OCI-M1 (cell line): ENCODE measurements at regions not wholly inside any gene's neighbourhood (a gene's known extent, or its start where the extent isn't known, plus 50 kb on each side); places are given as distances from the start of the nearest gene placed in this dataset.
"Not testable (repeated sequence)": the region's sequence is repeated elsewhere in the genome, so short reads cannot be mapped to it uniquely, and the experiment has no call there.

Experiments used
- DNase-seq: peaks from one replicate; lab custom pipeline; 2025; lab: John Stamatoyannopoulos, UW

DNA sequence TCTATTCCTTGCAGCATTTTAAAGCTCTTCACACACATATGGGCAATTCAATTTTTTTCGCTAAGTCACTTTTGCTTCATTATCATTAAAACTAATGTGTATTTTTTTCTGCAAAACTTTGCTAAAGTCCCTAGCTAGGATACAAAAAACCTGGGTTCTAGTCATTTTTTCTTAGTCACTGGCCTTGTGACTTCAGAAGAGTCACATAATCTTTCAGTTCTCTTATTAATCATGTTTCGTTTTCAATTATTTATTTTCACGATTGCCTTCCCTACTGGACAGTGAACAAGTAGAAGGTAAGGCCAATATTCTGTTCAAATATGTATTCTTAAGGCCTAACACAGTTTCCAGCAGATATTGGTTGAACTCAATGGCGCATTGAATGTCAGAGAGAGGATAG is 60.9 kb upstream of the CYRIA start:
- DNase-seq: no peak

DNA sequence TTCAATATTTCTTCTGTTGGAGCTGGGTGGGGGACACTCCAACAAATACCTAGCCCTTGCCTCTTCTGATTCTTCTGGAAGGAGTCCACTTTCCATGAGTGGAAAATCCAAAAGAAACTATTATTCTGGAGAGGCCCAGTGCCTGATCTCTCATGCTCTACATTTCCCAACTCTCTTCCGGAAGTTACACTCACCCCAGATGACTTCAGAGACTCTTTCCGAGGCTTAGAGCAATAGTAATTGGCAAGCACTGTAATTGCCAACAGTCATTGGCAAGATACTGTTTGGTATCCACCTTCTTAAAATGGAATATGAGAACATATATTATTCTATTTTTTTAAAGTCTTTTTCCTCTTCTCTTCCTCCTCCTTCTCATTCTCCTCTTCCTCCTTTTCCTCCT is 60.5 kb upstream of the CYRIA start:
- no peak for DNase-seq

DNA sequence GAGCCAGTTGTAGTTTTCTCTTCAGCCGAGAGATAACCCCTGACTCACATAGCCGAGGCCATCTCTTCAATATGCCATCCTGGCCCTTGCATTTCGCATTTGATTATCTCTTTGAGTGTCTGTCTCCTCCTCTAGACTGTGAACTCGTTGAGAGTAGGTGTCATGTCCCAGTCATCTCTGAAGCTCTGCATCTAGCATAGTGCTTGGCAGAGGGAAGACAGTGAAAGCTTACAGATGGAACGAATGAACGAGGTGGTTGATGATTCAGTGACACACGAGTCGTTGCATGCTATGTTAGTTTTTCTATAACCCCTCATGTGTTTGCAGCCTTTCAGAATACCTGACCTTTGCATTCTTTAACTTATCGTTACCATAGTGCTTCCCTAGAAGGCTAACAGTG is 59.9 kb upstream of the CYRIA start:
- no peak for DNase-seq

DNA sequence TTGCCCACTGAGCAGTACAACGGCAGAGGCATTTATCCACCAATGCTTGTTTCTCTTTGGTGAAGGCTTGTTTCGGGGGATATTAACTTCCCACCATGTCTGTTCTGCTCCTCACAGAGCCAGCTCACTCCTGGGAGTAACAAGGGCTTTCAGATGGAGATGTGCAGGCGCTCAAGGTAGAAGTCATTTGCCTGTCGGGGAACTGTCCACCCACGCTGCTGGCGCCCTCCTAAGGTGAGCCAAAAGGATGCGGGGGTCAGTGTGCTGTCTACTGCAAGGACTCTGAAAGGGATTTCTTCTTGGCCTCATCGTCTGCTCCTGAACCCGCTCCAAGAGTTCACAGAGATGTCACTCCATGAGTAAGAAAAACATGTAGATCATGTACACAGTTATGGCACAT is 57.0 kb upstream of the CYRIA start:
- DNase-seq: peak; percentile 4

DNA sequence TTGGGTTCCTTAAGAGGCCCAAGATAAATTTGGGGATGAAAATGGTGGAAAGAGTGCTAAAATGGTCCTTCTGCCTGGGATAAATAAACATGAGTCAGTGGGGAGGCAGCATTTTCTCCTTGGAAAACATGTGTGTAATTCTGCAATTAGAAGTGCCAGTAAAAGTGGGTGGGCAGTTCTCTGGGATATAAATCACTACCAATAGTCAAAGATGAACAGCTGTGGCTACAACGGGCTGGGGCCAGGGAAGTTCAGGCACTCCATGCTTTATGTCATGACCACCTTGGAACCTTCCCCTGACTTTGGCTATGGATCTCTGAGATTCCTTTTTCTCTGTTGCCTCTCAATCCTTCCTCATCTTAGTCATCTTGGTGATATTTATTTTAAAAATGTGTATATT is 56.5 kb upstream of the CYRIA start:
- DNase-seq: no peak

DNA sequence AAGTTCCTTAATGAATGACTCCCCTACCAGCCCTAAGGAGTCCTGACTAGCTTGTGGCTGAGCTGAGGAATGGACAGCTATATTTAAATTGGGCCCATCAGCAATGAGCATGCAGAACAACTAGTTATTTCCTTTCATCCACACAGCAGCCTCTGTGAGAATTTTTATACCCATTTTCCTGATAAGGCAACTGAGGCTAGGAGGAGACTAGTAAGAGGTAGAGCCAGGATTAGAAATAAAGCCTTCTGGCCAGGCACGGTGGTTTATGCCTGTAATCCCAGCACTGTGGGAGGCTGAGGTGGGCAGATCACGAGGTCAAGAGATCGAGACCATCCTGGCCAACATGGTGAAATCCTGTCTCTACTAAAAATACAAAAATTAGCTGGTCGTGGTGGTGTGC is 55.9 kb upstream of the CYRIA start:
- DNase-seq: not testable (repeated sequence)

DNA sequence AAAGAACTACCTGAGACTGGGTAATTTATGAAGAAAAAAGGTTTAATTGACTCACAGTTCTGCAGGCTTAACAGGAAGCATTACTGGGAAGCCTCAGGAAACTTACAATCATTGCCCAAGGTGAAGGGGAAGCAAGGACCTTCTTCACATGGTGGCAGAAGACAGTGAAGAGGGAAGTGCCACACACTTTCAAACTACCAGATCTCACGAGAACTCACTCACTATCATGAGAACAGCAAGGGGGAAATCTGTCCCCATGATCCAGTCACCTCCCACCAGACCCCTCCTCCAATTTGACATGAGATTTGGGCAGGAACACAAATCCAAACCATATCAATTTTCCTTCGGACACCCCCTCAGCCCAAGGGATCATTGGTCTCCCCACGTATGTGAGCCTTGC is 55.1 kb upstream of the CYRIA start:
- DNase-seq: peak; percentile 19

DNA sequence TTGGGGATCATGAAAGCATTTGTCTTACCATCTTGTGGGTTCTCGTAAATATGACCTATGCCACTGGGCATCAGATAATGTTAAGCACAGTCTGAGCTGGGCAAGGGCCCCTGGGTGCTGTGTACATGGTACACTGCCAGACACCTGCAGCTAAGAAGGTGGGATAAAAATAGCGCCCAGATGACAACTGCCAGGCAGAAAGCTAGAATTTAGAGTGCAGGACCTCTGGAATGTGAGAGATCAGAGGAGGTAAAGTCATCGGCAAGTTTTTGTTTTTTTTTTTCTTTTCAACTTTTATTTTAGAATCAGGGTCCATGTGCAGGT is 53.8 kb upstream of the CYRIA start:
- DNase-seq: no peak

DNA sequence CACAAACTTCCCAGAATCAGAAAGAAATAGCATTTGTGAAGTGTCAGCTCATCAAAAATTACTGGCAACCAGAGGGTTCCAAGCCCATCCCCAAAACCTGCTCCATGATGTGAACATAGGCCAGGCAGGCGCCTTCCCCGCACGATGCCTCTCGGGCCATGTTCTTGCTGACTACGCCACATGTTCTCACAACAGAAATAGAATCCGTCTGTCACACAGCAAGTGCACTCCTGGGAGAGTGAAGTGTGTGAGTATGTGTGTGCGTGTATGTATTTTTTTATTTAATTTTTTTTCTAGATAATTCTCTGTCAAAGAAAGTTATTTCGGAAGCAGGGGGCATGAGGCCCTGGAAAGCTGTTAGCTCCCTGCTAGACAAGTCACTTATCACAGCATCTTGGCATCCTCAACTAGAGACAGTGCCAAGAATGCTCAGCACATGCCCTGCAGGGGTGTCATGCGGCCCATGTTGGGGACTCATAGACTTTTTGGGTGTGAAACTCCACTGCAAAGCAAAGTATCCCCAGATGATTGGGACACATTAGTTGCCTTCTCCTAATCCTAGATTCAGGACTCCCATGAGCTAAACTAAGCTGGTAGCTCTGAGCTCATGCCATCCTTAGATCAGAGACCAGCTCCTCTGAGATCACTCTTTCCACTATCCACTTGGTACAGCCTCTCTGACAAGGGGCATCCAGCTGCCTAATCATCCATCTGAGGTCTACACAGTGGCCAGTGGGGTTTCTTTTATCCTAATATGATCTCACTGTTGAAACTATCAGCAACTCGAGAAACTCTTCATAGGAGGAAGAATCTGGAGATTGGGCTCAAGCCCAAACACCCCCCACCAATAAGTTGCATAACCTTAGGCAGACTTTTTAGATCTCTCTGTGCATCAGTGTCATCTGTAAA is 53.2 kb upstream of the CYRIA start:
- no peak for DNase-seq

DNA sequence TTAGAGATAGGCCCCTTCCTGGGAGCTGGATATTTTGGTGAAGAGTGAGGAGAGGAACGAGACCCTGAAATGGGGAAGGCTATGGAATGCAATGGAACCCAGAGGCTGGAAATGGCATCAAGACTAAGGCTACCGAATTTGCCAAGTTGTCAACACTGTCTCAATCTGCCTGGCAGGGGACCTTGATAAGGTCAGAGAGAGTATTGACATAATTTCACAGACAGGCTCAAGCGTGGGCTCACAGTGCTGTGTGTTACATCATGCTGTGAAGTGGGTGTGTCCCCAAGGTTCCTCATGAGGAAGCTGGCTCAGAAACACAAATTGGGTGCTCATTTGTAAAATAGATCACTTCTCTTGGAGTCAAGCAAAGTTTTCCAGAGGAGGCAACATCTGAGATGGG is 51.8 kb upstream of the CYRIA start:
- peak; percentile 77 for DNase-seq

DNA sequence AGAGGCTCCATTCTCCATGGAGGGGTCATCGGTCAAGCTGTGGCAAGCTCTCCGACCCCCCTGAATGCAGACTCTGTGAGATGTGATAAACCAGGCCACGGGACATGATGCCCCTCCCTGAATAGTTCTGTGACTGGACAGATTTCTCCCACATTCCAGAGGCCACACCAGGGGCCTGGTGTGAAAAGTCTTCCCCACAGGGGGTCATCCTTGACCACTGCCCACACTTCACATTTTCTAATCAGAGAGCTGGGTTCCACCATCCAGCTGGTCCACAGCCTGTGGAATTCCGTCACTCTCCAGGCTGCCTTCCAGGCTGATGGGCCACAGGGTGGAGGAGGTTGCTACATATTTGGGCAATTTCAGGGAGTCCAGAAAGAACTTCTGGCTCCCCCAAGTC is 51.3 kb upstream of the CYRIA start:
- no peak for DNase-seq

DNA sequence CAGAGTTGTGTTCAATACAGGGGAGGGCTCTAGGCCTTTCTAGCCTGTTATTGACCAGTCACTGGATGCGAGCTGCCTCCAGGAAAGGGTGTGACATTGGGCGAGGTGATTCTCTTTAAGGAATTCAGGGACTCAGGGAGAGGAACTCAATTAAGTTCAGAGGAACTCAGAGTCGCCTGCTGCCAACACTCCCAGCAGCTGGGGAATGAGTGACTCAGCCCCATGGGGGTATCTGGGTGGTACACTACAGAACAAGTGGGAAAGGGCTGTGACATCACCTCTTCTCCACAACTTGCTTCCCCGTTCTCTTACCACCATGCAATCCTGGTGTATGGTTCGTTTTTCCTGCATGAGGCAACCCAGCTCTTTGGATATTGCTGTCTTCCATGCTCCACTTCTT is 50.4 kb upstream of the CYRIA start:
- DNase-seq: no peak
